ENCODE measurements at regions not wholly inside any gene's neighbourhood (a gene's known extent, or its start where the extent isn't known, plus 50 kb on each side); places are given as distances from the start of the nearest gene placed in this dataset.

GRCh38 chr16:86798247-86799041 is 220.1 kb downstream of the FOXL1 start:
- Histone ChIP-seq H4K8ac (ENCODE audit: low read length) (no peak overlapping the region), H3K79me1 (replicated peaks; ENCODE audit: low read length, poor library complexity, severe bottlenecking) (no peaks in the 10 kb centered on the region), H2BK12ac (ENCODE audit: low read length in 2 of 2) (no peak overlapping the region), H3K23ac (ENCODE audit: low read length in 2 of 2) (no peak overlapping the region), H2AFZ (ENCODE audit: low read depth, low read length) (no peak overlapping the region), H3K4ac (ENCODE audit: low read depth in 1 of 2, low read length in 2 of 2) (no peak overlapping the region), H3K9ac (ENCODE audit: low read length) (no peak overlapping the region), H3K4me3 (ENCODE audit: insufficient read depth in 1 of 2, low read depth in 1 of 2, low read length in 2 of 2) (no peak overlapping the region), H3K27ac (ENCODE audit: low read length, poor library complexity, severe bottlenecking) (no peak overlapping the region), H3K4me1 (ENCODE audit: control insufficient read depth, insufficient read depth, low read depth, low read length) (peaks cover 2% of the 10 kb centered on the region), H2BK15ac (ENCODE audit: low read depth, poor library complexity, severe bottlenecking) (no peak overlapping the region), H3K27me3 (ENCODE audit: control insufficient read depth in 1 of 2, insufficient read depth in 1 of 2, low read length in 2 of 2) (peaks cover 0 to 83% of the 10 kb centered on the region in 2 experiments), H2AK5ac (ENCODE audit: low read length, severe bottlenecking) (no peak overlapping the region), H3K18ac (ENCODE audit: low read depth in 1 of 2, low read length in 2 of 2) (no peak overlapping the region), H3K36me3 (ENCODE audit: control insufficient read depth in 1 of 2, insufficient read depth in 2 of 2, low read depth in 1 of 2, low read length in 2 of 2) (no peaks in the 10 kb centered on the region), H4K91ac (ENCODE audit: low read length) (no peak overlapping the region), H2BK5ac (ENCODE audit: low read depth, low read length, poor library complexity, severe bottlenecking) (no peak overlapping the region), H3K14ac (ENCODE audit: low read length in 2 of 2) (no peak overlapping the region), H2BK120ac (ENCODE audit: low read depth, low read length) (no peak overlapping the region), H3K4me2 (ENCODE audit: low read length, poor library complexity, severe bottlenecking) (no peak overlapping the region), H3K9me3 (ENCODE audit: control insufficient read depth, low read length) (peaks cover 5% of the 10 kb centered on the region)
- no peak for DNase-seq
- 71% methylated on average over 4 of the region's 4 CpGs for WGBS

GRCh38 chr16:86799367-86799766 is 221.0 kb downstream of the FOXL1 start:
- Histone ChIP-seq H3K4ac (ENCODE audit: low read depth in 1 of 2, low read length in 2 of 2) (no peak overlapping the region), H3K27ac (ENCODE audit: low read length, poor library complexity, severe bottlenecking) (no peak overlapping the region), H2BK12ac (ENCODE audit: low read length in 2 of 2) (no peak overlapping the region), H3K4me1 (ENCODE audit: control insufficient read depth, insufficient read depth, low read depth, low read length) (peaks cover 1% of the 10 kb centered on the region), H3K4me2 (ENCODE audit: low read length, poor library complexity, severe bottlenecking) (no peak overlapping the region), H2BK15ac (ENCODE audit: low read depth, poor library complexity, severe bottlenecking) (no peak overlapping the region), H3K4me3 (ENCODE audit: insufficient read depth in 1 of 2, low read depth in 1 of 2, low read length in 2 of 2) (no peak overlapping the region), H3K23ac (ENCODE audit: low read length in 2 of 2) (no peak overlapping the region), H2AFZ (ENCODE audit: low read depth, low read length) (no peak overlapping the region), H3K27me3 (ENCODE audit: control insufficient read depth in 1 of 2, insufficient read depth in 1 of 2, low read length in 2 of 2) (peaks cover 0 to 81% of the 10 kb centered on the region in 2 experiments), H2BK120ac (ENCODE audit: low read depth, low read length) (no peak overlapping the region), H2BK5ac (ENCODE audit: low read depth, low read length, poor library complexity, severe bottlenecking) (no peak overlapping the region), H3K14ac (ENCODE audit: low read length in 2 of 2) (no peak overlapping the region), H4K8ac (ENCODE audit: low read length) (no peak overlapping the region), H3K36me3 (ENCODE audit: control insufficient read depth in 1 of 2, insufficient read depth in 2 of 2, low read depth in 1 of 2, low read length in 2 of 2) (no peaks in the 10 kb centered on the region), H3K9ac (ENCODE audit: low read length) (no peak overlapping the region), H3K18ac (ENCODE audit: low read depth in 1 of 2, low read length in 2 of 2) (no peak overlapping the region), H4K91ac (ENCODE audit: low read length) (no peak overlapping the region), H2AK5ac (ENCODE audit: low read length, severe bottlenecking) (no peak overlapping the region), H3K9me3 (ENCODE audit: control insufficient read depth, low read length) (peaks cover 5% of the 10 kb centered on the region), H3K79me1 (replicated peaks; ENCODE audit: low read length, poor library complexity, severe bottlenecking) (no peaks in the 10 kb centered on the region)
- DNase-seq = no peak
- WGBS = 76% methylated on average over 2 of the region's 4 CpGs

- Histone ChIP-seq H2BK5ac (ENCODE audit: low read depth, low read length, poor library complexity, severe bottlenecking) (no peak overlapping the region), H3K18ac (ENCODE audit: low read depth in 1 of 2, low read length in 2 of 2) (no peak overlapping the region), H2BK15ac (ENCODE audit: low read depth, poor library complexity, severe bottlenecking) (peak overlapping the region; percentile 40), H2BK120ac (ENCODE audit: low read depth, low read length) (no peak overlapping the region), H3K14ac (ENCODE audit: low read length in 2 of 2) (no peak overlapping the region), H2BK12ac (ENCODE audit: low read length in 2 of 2) (no peak overlapping the region), H3K4me1 (ENCODE audit: control insufficient read depth, insufficient read depth, low read depth, low read length) (peaks cover 3% of the 10 kb centered on the region), H2AK5ac (ENCODE audit: low read length, severe bottlenecking) (no peak overlapping the region), H3K4me2 (ENCODE audit: low read length, poor library complexity, severe bottlenecking) (no peak overlapping the region), H4K8ac (ENCODE audit: low read length) (no peak overlapping the region), H3K9ac (ENCODE audit: low read length) (no peak overlapping the region), H2AFZ (ENCODE audit: low read depth, low read length) (no peak overlapping the region), H3K36me3 (ENCODE audit: control insufficient read depth in 1 of 2, insufficient read depth in 2 of 2, low read depth in 1 of 2, low read length in 2 of 2) (no peaks in the 10 kb centered on the region), H3K4ac (ENCODE audit: low read depth in 1 of 2, low read length in 2 of 2) (no peak overlapping the region), H3K9me3 (ENCODE audit: control insufficient read depth, low read length) (peaks cover 5% of the 10 kb centered on the region), H3K23ac (ENCODE audit: low read length in 2 of 2) (no peak overlapping the region), H3K79me1 (replicated peaks; ENCODE audit: low read length, poor library complexity, severe bottlenecking) (no peaks in the 10 kb centered on the region), H4K91ac (ENCODE audit: low read length) (no peak overlapping the region), H3K27ac (ENCODE audit: low read length, poor library complexity, severe bottlenecking) (no peak overlapping the region), H3K4me3 (ENCODE audit: insufficient read depth in 1 of 2, low read depth in 1 of 2, low read length in 2 of 2) (no peak overlapping the region), H3K27me3 (ENCODE audit: control insufficient read depth in 1 of 2, insufficient read depth in 1 of 2, low read length in 2 of 2) (peaks cover 0 to 90% of the 10 kb centered on the region in 2 experiments)
- 13% methylated on average over 4 of the region's 4 CpGs for WGBS
- no peak for DNase-seq
Measured at GRCh38 chr16:86800894-86801293, 222.5 kb downstream of the FOXL1 start.

- Histone ChIP-seq H3K9ac (ENCODE audit: low read length) (no peak overlapping the region), H3K4ac (ENCODE audit: low read depth in 1 of 2, low read length in 2 of 2) (no peak overlapping the region), H3K27ac (ENCODE audit: low read length, poor library complexity, severe bottlenecking) (no peak overlapping the region), H3K27me3 (ENCODE audit: control insufficient read depth in 1 of 2, insufficient read depth in 1 of 2, low read length in 2 of 2) (peaks cover 0 to 96% of the 10 kb centered on the region in 2 experiments), H2AFZ (ENCODE audit: low read depth, low read length) (no peak overlapping the region), H3K9me3 (ENCODE audit: control insufficient read depth, low read length) (peaks cover 5% of the 10 kb centered on the region), H2BK5ac (ENCODE audit: low read depth, low read length, poor library complexity, severe bottlenecking) (no peak overlapping the region), H3K4me3 (ENCODE audit: insufficient read depth in 1 of 2, low read depth in 1 of 2, low read length in 2 of 2) (no peak overlapping the region), H3K36me3 (ENCODE audit: control insufficient read depth in 1 of 2, insufficient read depth in 2 of 2, low read depth in 1 of 2, low read length in 2 of 2) (no peaks in the 10 kb centered on the region), H2AK5ac (ENCODE audit: low read length, severe bottlenecking) (no peak overlapping the region), H4K8ac (ENCODE audit: low read length) (no peak overlapping the region), H3K4me2 (ENCODE audit: low read length, poor library complexity, severe bottlenecking) (no peak overlapping the region), H3K14ac (ENCODE audit: low read length in 2 of 2) (no peak overlapping the region), H3K79me1 (replicated peaks; ENCODE audit: low read length, poor library complexity, severe bottlenecking) (no peaks in the 10 kb centered on the region), H2BK15ac (ENCODE audit: low read depth, poor library complexity, severe bottlenecking) (no peak overlapping the region), H2BK120ac (ENCODE audit: low read depth, low read length) (no peak overlapping the region), H4K91ac (ENCODE audit: low read length) (no peak overlapping the region), H3K23ac (ENCODE audit: low read length in 2 of 2) (no peak overlapping the region), H3K18ac (ENCODE audit: low read depth in 1 of 2, low read length in 2 of 2) (no peak overlapping the region), H3K4me1 (ENCODE audit: control insufficient read depth, insufficient read depth, low read depth, low read length) (peaks cover 7% of the 10 kb centered on the region), H2BK12ac (ENCODE audit: low read length in 2 of 2) (no peak overlapping the region)
- 85% methylated on average over 2 of the region's 2 CpGs for WGBS
- no peak for DNase-seq
Measured at GRCh38 chr16:86802013-86802412, 223.7 kb downstream of the FOXL1 start.

Measured in mesenchymal stem cell (in vitro differentiated cells and primary cell).